Heart left ventricle (tissue), 16 donors: ENCODE measurements at regions not wholly inside any gene's neighbourhood (a gene's known extent, or its start where the extent isn't known, plus 50 kb on each side); places are given as distances from the start of the nearest gene placed in this dataset.

Experiments used
- ATAC-seq, 4 donors: fragments of 200-7000 bp; cut with Tn5 transposase; one replicate each; pipeline ENCODE4 v1.9.1; 2020 to 2022; ENCODE audit warnings: moderate library complexity in 4 of 4, mild to moderate bottlenecking in 3 of 4, moderate number of reproducible peaks in 1 of 4
- DNase-seq, 5 donors: peaks; one replicate each; pipeline ENCODE4 v3.0.0-alpha.2; 2020
- H3K27ac ChIP-seq, 12 donors: fragments of 200-600 bp; sonication (generic) in 4 of 12; one replicate each; pipeline versions ENCODE4 v1.5.0 to v1.8.0; 2016 to 2022; ENCODE audit warnings: mild to moderate bottlenecking in 2 of 12
- H3K27me3 ChIP-seq, 9 donors: fragments of 200-600 bp; sonication (generic) in 2 of 9; one replicate each; pipeline versions ENCODE4 v1.5.1 to v1.8.0; 2016 to 2022; ENCODE audit warnings: mild to moderate bottlenecking in 3 of 9
- H3K36me3 ChIP-seq, 9 donors: fragments of 200-600 bp; sonication (generic) in 2 of 9; one replicate each; pipeline versions ENCODE4 v1.5.0 to v1.8.0; 2018 to 2022; ENCODE audit warnings: mild to moderate bottlenecking in 2 of 9
- H3K4me1 ChIP-seq, 12 donors: fragments of 200-600 bp; sonication (generic) in 4 of 12; one replicate each; pipeline versions ENCODE4 v1.5.0 to v1.8.0; 2016 to 2022; ENCODE audit warnings: mild to moderate bottlenecking in 3 of 12
- H3K4me3 ChIP-seq, 12 donors: fragments of 200-600 bp; sonication (generic) in 4 of 12; one replicate each; pipeline versions ENCODE4 v1.5.0 to v1.8.0; 2017 to 2022; ENCODE audit warnings: mild to moderate bottlenecking in 9 of 12, moderate library complexity in 4 of 12
- H3K9me3 ChIP-seq, 12 donors: fragments of 200-600 bp; sonication (generic) in 4 of 12; one replicate each; pipeline versions ENCODE4 v1.5.0 to v1.8.0; 2016 to 2022; ENCODE audit warnings: mild to moderate bottlenecking in 1 of 12
- CTCF ChIP-seq, 12 donors: fragments of 200-600 bp; sonication (generic) in 4 of 12; IDR thresholded peaks; one replicate each; pipeline versions ENCODE4 v1.5.0 to v1.8.0; 2018 to 2022; ENCODE audit warnings: antibody characterized with exemption in 12 of 12, mild to moderate bottlenecking in 5 of 12
- POLR2A ChIP-seq, 2 donors: fragments of 450-650 bp; IDR thresholded peaks; one replicate each; pipeline ENCODE4 v1.6.1; 2017; ENCODE audit warnings: antibody characterized with exemption in 2 of 2, mild to moderate bottlenecking in 2 of 2, moderate library complexity in 2 of 2
- WGBS, 4 donors: extraction: QIAGEN DNeasy Blood & Tissue Kit in 2 of 4; methylation state at CpG; one replicate each; pipeline versions ENCODE4 v1.1.5 to v1.1.7; 2013 to 2018; 5-methylcytosine and 5-hydroxymethylcytosine counted together
- intact Hi-C, 10 donors: fragments of 100-400 bp; cut with DNase I; formaldehyde crosslinking; loops; one replicate each; pipeline versions ENCODE4 v1.11.1 to v1.14.2; 2022
- donor health status: ischemic (EF 13 %, LVEDD 7.1; RV severe dilation, severe dysfunction).
- donor health status: healthy with polysubstance abuse.
- donor health status: DM: no; HTN: yes; CAD: no.
- donor health status: DM: no; HTN: no; CAD: no.
- donor health status: ischemic (EF 25% LVEDD 6.9; RV normal size, moderate dysfunction).
- donor health status: ischemic (EF 25% LVEDD 5.7; RV mildly dilated, moderate dysfunction).
- donor health status: healthy.
- donor health status: DM: yes; HTN: yes; CAD: no.
- donor health status: ischemic (EF 35%, LVEDD 5.7; RV mildly dilated, moderate dysfunction).
- donor health status: nonischemic (EF 11% LVEDD 7.7; RV severe dilation, severe dysfunction).
- donor health status: DM: yes; HTN: yes; CAD: no.
- donor health status: PGD.
- donor health status: ischemic (EF 29% LVEDD 5.4; RV normal size, mild dysfunction).
- donor health status: nonischemic (EF 23%, LVEDD 6.1; RV moderate dilation, normal function).

DNA sequence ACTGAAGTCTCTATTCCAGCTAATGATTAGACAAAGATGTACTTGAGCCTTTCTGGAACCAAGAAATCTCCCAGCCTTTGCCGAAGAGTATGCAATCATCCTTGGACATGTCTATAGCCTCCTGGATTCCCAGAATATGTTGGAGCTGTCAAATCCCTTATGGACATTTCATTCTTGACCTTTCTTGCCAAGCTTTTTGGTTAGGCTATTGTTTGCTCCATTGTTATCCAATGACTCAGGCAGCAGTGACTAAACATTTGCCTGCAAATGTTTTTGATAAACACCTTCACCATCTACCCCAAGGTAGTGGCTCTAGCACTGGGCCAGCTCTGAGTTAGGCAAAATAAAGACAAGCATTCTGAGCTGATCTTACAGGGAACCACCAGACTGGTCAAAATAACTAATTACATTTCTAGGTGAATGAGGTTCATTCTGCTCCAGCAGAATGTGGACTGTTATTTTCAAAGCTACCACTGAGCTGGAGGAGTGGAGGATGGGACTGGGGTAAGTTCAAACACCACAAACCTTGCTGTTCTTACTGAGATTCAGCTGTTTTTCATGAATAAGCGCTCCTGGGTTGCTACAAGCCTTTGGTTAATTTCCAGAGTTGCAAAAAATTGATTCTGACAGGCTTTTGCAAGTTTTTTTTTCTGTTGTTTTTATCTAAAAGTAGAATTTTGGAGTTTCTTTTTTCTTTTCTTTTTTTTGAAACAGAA, 81.0 kb downstream of the TMEM270 start:
- 72 to 85% (median 81%) methylated on average over 2 of the region's 2 CpGs for WGBS, 4 donors
- Histone ChIP-seq H3K27me3 (no peaks in the 10 kb centered on the region), H3K9me3 (peaks cover 0 to 45% (median 27%) of the 10 kb centered on the region in 12 donors), H3K27ac (no peak overlapping the region), H3K36me3 (no peaks in the 10 kb centered on the region), H3K4me1 (no peaks in the 10 kb centered on the region), H3K4me3 (no peak overlapping the region)
- intact Hi-C loops: no loop called here
- TF ChIP-seq CTCF (IDR thresholded peaks at IDR 0.05) (no peak), POLR2A (IDR thresholded peaks at IDR 0.05) (no peak)
- ATAC-seq (no peak), DNase-seq (no peak)

- Histone ChIP-seq H3K27ac (no peak overlapping the region), H3K27me3 (no peaks in the 10 kb centered on the region), H3K4me1 (no peaks in the 10 kb centered on the region), H3K9me3 (peaks cover 0 to 53% (median 35%) of the 10 kb centered on the region in 12 donors), H3K36me3 (no peaks in the 10 kb centered on the region), H3K4me3 (no peak overlapping the region)
- DNase-seq (no peak), ATAC-seq (no peak)
- TF ChIP-seq CTCF (IDR thresholded peaks at IDR 0.05) (no peak), POLR2A (IDR thresholded peaks at IDR 0.05) (no peak)
- intact Hi-C loops: no loop called here
- 93 to 97% (median 95%) methylated on average over 2 of the region's 2 CpGs for WGBS, 4 donors
These were observed 83.0 kb upstream of the ELN start for GRCh38 chr7:73945022-73945421.

GRCh38 chr7:73948287-73948686, 79.7 kb upstream of the ELN start:
- ATAC-seq: no peak
- no peak overlapping the region for H3K4me3 ChIP-seq
- WGBS, 4 donors: 95 to 98% (median 96%) methylated on average over 1 of the region's 1 CpG
- H3K27me3 ChIP-seq: peaks cover 0 to 2% (median 0%) of the 10 kb centered on the region in 9 donors
- no peaks in the 10 kb centered on the region for H3K4me1 ChIP-seq
- no peak for TF ChIP-seq CTCF (IDR thresholded peaks at IDR 0.05)
- TF ChIP-seq POLR2A (IDR thresholded peaks at IDR 0.05): no peak
- DNase-seq: no peak
- intact Hi-C loops: no loop called here
- H3K36me3 ChIP-seq: no peaks in the 10 kb centered on the region
- H3K27ac ChIP-seq: no peak overlapping the region
- H3K9me3 ChIP-seq: peaks cover 0 to 37% (median 23%) of the 10 kb centered on the region in 12 donors

- Histone ChIP-seq H3K36me3 (no peaks in the 10 kb centered on the region), H3K9me3 (peaks cover 0 to 23% (median 9%) of the 10 kb centered on the region in 12 donors), H3K27me3 (peaks cover 0 to 2% (median 0%) of the 10 kb centered on the region in 9 donors), H3K4me1 (no peaks in the 10 kb centered on the region), H3K4me3 (no peak overlapping the region), H3K27ac (no peak overlapping the region)
- 66 to 68% (median 67%) methylated on average over 4 of the region's 4 CpGs for WGBS, 4 donors
- DNase-seq (no peak), ATAC-seq (no peak)
- TF ChIP-seq CTCF (IDR thresholded peaks at IDR 0.05) (no peak), POLR2A (IDR thresholded peaks at IDR 0.05) (no peak)
- intact Hi-C loops: no loop called here
These were observed 75.7 kb upstream of the ELN start for GRCh38 chr7:73952266-73952665.
